ENCODE measurements at regions not wholly inside any gene's neighbourhood (a gene's known extent, or its start where the extent isn't known, plus 50 kb on each side); places are given as distances from the start of the nearest gene placed in this dataset.
"Not testable (repeated sequence)": the region's sequence is repeated elsewhere in the genome, so short reads cannot be mapped to it uniquely, and the experiment has no call there.

GRCh38 chr5:179455320-179455719, 95.0 kb upstream of the RUFY1 start:
- no peak for DNase-seq

DNA sequence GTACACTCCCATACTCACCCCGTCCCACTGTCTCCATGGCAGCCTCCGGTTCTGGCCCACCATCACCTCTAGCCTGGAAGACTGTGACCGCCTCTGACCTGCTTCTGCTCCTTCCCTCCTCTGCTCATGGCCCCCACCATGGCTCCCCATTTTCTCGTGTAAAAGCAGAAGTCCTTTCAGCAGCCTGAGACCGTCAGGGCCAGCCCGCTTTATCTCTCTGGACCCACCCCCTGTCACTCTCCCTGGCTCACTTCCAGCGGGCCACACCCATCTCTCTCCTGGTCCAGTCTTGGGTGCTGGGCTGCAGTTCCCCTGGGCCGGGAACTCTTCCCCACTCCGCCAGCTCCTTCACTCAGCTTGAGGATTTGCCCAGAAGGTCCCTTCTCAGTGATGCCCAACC, 96.0 kb upstream of the RUFY1 start:
- no peak for DNase-seq

- DNase-seq: no peak
These were observed 96.7 kb upstream of the RUFY1 start for GRCh38 chr5:179453616-179454015.

- DNase-seq: no peak
These were observed 97.8 kb upstream of the RUFY1 start for GRCh38 chr5:179452356-179453230.

DNA sequence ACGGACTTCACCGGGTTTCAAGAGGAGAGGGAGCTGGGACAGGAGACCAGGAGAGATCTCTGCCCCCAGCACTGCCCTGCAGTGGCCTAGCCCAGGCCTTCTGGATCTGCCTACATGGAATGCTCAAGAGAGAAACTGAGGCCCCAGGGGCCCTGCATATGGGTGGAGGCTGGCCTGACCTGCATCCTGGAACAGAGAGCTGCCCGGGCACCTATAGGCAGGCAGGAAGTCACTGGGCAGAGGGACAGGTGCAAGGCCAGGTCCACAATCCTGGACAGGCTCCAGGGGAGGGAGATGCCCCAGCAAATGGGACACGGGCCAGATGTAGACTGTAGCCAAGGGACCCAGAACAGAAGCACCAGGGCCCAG, 98.5 kb upstream of the RUFY1 start:
- DNase-seq: no peak

DNA sequence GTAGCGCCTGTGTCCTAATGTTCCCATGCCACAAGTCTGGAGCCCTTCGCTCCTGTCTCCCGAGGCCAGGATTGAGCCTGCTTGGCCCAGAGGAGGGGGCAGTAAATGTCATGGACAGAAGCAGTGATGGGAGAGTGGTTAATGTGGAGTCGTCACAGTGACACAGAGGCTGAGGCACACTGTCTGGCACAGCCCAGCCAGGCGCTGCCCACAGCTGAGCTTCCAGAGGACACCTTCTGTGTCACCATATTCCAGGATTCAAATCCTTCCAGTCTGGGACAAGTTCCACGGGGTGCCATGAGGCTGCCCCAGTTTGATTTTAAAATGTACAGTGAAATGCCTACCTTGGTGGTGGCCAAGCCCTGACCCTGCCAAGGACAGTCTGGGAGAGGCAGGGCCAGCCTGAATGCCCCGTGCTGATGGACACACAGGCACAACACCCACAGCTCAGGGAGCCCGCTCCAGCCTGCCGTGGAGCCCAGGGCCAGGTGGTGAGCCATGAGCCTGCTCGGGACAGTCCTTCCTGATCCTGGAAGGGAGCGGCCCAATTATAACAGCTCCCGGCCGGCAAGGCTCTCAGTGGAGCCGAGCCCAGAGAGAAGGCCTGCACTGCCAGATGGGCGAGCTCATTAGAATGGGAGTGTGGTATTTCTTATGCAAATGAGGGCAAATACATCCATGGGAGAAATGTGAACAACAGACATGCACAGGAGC, 99.1 kb upstream of the RUFY1 start:
- DNase-seq: no peak

DNA sequence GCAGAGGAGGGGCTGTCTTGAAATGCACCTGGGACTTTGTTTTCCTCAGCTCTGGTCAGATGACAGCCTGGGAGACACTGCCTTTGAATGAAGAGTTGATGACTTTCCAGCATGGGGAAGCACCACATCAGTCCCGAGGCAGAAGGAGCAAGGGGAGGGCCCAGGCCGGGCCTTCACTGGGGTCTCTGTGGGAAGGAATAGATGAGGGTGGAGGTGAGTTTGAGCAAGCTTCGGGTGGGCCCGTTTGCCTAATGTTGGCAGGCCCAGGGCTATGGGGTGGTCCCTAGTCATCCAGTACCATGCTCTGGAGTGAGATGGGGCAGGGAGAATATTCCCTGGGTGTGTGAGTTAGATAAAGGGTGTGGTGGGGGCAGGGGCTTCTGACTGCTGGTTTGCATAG, 100.4 kb upstream of the RUFY1 start:
- not testable (repeated sequence) for DNase-seq

GRCh38 chr5:179448282-179448681, 102.1 kb upstream of the RUFY1 start:
- not testable (repeated sequence) for DNase-seq

DNA sequence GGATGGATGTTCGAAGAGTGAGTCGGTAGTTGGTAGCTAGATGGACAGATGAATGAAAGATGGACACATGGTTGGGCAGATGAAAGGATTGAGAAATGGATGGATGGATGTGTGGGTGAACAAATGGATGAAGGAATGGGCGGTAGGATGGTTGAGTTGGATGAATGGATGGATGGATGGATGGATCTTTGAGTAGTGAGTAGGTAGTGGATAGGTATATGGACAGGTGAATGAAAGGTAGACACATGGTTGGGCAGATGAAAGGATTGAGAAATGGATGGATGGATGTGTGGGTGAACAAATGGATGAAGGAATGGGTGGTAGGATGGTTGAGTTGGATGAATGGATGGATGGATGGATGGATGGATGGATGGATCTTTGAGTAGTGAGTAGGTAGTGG, 97.0 kb upstream of the ADAMTS2 start:
- DNase-seq: not testable (repeated sequence)

DNA sequence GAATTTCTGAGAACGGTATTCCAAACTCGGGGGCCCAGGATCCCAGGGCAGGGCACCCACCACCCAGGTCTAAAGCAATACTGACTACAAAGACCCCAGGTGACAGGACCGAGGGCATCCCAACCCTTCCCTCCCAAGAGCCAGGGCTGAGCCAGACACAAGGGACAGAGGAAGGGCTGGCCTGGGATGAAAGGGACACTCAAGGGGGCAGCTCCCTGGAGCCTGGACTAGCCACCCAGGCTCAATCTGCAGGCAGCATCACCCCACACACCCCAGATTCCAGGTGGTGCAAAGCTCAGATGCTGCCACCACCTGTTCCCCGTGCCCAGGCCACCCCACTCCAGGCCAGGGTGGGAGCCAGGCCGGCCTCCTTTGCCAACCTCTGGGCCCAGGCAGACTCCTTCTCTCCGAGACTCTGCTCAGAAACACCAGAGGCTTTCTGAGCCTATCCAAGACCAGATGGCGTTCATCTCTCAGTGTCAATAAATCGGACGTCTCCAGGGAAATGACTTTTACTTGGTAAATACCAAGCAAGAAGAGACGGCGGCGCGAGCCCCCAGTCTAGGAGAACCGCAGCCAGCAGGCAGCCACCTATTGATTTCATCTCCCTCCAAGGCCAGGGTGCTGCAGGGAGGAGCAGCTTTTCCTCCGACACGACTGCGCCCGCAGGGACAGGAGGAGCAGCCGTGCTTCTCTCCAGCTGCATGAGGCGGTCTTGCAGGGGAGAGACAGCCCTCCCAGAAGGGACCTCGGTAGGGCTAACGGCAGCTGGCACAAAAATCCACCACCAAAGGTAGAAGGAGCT, 94.1 kb upstream of the ADAMTS2 start:
- DNase-seq: no peak

- no peak for DNase-seq
These were observed 93.2 kb upstream of the ADAMTS2 start for GRCh38 chr5:179438461-179438860.

- DNase-seq: no peak
These were observed 92.8 kb upstream of the ADAMTS2 start for GRCh38 chr5:179438011-179438441.

GRCh38 chr5:179437341-179438001, 92.2 kb upstream of the ADAMTS2 start:
- no peak for DNase-seq

DNA sequence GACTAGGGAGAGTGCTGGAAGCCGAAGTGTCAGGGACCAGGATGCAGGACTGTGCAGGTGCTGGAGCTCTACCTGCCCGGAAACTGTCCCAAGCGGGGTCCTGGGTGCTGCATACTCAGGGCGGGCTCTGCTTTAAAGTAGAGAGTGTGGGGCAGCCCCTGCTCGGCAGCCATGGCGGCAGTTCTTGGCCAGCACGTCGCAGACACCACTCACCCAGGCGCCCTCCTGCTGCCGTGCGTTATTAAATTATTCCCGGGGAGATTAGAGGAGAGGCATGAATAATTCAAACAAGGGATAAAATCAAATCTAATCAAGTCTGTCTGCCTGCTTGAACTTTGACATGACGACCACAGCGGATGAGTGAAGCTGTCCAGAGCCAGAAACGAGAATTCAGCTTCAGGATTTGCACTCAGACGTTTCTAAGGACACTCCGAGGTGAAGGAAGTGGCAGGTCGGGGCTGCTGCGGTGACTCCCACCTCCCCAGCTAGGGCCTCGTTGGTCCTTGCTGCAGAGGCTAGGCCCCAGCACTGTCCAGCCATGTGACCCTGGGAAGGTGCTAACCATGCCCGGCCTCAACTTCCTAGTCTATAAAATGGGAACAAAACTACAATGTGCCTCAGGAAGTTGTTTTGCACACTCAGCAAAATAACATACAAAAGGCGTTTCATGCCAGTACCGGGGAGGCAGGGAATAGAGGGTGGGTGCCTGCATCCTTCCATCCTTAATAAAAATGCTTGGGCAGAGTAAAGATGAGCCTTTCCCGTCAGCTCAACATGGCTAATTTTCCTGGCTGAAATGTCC, 91.3 kb upstream of the ADAMTS2 start:
- no peak for DNase-seq

GRCh38 chr5:179435731-179436315, 90.6 kb upstream of the ADAMTS2 start:
- DNase-seq: no peak

DNA sequence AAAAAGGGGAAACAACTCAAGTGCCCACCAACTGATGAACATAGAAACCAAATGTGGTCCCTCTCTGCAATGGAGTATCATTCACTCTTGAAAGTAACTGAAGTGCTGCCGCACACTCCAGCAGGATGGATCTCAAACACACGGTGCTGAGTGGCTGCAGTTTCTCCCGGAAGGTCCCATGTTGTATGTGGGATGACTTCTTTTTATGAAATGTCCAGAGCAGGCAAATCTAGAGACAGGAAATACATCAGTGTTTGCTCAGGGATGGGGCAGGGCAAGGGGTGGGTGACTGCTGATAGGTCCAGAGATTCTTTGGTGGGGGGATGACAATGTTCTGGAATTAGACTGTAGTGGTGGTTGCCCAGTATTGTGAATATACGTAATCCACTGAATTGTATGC, 89.9 kb upstream of the ADAMTS2 start:
- no peak for DNase-seq

DNA sequence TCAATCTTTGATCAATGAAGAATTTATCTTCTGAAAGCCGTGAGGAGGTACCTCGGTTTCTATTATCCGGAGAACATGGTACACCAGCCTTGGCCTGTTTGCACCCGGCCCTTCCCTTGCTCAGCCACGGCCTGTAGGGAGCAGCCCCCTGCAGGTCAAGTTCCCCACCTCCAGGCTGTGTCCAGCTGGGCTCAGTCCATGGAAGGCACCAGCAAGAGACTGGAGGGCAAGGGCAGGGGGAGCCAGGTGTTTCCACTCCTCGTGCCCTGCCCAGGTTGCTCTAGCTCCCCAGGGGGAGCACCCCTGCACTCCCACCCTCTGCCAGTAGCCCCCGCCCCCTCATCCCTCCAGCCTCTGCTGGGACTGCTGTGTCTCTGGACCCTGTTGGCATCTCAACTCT, 87.3 kb upstream of the ADAMTS2 start:
- no peak for DNase-seq

DNA sequence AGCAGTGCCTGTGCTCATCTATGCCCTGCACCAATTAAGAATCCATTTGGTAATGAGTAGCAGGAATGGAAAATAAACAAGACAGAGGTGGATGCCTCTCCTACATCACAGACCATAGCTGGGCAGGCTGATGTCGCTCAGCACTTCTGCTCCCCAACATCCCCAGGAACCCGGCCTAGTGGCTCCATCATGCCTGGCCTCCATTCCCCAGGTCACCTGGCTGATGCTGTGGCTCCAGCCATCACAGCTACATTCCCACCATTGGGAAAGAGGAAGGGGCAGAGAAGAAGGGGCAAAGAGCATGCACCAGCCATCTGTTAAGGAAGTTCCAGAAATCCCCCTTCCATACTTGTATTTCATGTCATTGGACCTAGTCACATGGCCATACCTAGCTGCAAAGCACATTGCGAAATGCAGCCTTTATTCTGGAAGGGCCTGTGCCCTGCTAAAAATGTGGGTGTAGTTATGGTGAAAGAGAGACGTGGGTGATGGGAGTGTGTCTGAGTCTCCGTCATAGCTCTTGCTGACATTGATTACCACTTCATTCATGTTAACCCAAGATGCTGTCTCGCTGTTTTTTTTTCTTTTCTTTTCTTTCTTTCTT, 86.1 kb upstream of the ADAMTS2 start:
- DNase-seq: no peak

GRCh38 chr5:179430193-179431175, 85.2 kb upstream of the ADAMTS2 start:
- no peak for DNase-seq

GRCh38 chr5:179427676-179428056, 82.4 kb upstream of the ADAMTS2 start:
- DNase-seq: no peak

Data from activated CD8-positive, alpha-beta memory T cell treated with anti-CD3 and anti-CD28 coated beads, Interleukin-2, amount 50 U/mL, for 48 hours (primary cell).